HG02759 (cell line): ENCODE measurements at regions not wholly inside any gene's neighbourhood (a gene's known extent, or its start where the extent isn't known, plus 50 kb on each side); places are given as distances from the start of the nearest gene placed in this dataset.
"Not testable (repeated sequence)": the region's sequence is repeated elsewhere in the genome, so short reads cannot be mapped to it uniquely, and the experiment has no call there.

Source experiments
- ATAC-seq: cut with Tn5 transposase; IDR thresholded peaks from one replicate; pipeline ENCODE4 v1.9.1; 2021; ENCODE audit warnings: mild to moderate bottlenecking, moderate library complexity; ENCODE audit not compliant: unreplicated experiment

GRCh38 chr11:29119116-29119515 is 897.7 kb downstream of the KCNA4 start:
- no peak for ATAC-seq

DNA sequence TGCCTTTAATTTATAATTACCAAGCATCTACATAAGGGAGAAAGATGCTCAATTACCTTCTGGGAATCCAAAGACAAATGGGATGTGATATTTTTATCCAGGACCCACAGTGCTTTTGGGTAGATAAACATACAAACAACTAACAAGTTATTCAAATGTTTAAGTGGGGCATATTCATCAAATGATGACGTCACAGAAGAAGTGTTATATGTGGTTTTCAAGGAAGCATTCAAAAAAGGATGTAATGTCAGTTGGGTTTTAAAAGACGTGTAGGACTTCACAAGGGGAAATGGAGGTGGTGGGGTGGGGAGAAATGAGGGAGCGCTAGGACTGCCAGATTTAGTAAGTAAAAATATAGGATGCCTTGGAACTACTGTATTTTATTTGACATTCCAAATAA is 915.9 kb downstream of the KCNA4 start:
- ATAC-seq, result no peak

DNA sequence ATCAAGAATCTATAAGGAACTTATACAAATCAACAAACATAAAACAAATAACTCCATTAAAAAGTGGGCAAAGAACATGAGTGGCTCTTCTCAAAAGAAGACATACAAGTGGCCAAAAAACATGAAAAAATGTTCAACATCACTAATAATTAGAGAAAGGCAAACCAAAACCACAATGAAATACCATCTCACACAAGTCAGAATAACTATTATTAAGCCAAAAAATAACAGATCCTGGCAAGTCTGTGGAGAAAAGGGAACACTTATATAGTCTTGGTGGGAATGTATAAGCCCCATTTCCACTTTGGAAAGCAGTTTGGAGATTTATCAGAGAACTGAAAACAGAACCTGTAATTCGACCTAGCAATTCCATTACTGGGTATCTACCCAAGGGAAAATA is 921.0 kb downstream of the KCNA4 start:
- ATAC-seq, result no peak

- no peak for ATAC-seq
Measured at GRCh38 chr11:29093416-29094120, 923.3 kb downstream of the KCNA4 start.

DNA sequence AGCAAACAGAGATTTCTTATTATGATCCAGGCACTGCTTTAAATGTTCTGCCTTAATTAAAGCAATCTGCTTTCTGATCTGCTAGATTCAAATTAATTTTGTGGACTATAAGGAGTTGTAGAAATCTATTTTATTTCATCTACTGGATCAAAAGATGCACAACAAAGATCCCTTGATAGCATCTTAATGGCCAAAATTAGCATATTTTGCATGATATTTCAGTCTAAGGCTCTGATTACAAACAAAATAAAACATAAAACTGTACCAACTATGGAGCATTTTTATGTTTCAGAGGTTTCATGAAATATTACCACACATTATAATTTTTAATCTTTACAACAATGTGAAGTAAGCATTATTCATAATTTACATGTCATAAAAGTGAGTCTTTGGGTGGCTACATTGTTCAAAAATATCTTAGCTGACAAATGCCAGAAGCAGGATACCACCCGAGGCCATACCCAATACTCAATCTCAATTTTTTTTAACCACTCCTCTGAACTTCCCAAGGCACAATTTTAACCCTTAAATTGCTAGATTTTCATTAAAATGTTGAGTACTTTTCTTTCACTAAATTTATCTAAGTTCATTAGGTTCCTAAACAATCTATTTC is 929.5 kb downstream of the KCNA4 start:
- no peak for ATAC-seq

- ATAC-seq, result no peak
Measured at GRCh38 chr11:29075726-29076125, 941.1 kb downstream of the KCNA4 start.

GRCh38 chr11:29063630-29064361 is 953.0 kb downstream of the KCNA4 start:
- no peak for ATAC-seq

DNA sequence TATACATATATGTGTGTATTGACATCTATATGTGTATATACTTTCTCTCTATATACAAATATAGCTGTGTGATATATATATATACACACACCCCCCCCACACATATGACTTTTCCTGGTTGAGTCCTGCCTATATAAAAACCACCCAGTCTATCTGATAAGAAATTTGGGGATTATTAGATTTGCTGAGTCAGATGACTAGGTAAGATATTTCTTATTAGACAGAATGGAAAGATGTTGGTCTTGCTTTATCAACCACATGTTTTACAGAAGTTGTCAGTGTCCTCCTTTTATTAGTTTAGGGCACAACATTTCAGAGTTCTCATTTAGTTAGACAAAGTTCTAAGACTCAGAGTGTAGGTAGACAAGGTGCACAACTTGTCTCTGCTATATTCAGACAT is 953.3 kb downstream of the METTL15 start:
- ATAC-seq, result no peak

- ATAC-seq, result not testable (repeated sequence)
Measured at GRCh38 chr11:29056487-29056886, 948.3 kb downstream of the METTL15 start.

GRCh38 chr11:29051935-29052334 is 943.7 kb downstream of the METTL15 start:
- no peak for ATAC-seq

DNA sequence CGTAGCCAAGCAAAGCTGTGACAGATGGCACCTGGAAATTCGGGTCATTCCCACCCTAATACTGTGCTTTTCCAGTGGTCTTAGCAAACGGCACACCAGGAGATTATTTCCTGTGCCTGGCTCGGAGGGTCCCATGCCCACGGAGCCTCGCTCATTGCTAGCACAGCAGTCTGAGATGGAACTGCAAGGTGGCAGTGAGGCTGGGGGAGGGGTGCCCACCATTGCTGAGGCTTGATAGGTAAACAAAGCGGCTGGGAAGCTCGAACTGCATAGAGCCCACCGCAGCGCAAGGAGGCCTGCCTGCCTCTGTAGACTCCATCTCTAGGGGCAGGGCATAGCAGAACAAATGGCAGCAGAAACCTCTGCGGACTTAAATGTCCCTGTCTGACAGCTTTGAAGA is 942.8 kb downstream of the METTL15 start:
- not testable (repeated sequence) for ATAC-seq

GRCh38 chr11:29040489-29040888 is 932.3 kb downstream of the METTL15 start:
- no peak for ATAC-seq

DNA sequence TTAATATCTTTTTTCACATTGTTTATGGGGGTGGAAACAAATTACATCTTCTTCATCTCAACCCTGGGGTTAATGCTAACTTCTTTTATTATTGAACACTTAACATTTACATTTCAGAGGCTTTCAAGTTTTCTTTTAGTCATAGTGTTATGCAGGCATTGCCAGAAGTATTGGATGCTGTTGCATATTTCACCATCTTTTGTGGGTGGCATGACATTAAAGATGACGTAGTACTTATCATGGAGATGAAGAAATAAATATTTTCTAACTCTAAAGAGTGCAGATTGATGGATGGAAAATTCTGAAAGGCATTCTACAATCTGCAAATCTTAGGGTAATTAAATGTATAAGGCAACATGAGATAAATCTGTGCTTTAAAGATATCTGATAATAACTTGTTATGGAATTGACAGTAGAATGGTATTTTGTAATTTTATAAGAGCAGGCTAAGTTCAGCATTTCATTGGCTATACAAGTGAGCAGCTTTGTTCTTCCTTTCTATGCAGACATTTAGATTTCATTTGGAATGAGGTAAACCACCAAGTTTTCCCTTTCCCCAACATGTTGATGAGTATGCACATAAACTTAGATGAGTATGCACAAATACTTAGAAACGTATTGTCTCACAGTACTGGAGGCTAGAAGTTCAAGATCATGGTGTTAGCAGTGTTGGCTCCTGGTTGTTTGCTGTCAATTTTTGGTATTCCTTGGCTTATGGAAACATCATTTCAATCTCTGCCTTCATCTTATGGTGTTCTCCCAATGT is 924.4 kb downstream of the METTL15 start:
- no peak for ATAC-seq

- no peak for ATAC-seq
Measured at GRCh38 chr11:29029452-29029851, 921.3 kb downstream of the METTL15 start.

DNA sequence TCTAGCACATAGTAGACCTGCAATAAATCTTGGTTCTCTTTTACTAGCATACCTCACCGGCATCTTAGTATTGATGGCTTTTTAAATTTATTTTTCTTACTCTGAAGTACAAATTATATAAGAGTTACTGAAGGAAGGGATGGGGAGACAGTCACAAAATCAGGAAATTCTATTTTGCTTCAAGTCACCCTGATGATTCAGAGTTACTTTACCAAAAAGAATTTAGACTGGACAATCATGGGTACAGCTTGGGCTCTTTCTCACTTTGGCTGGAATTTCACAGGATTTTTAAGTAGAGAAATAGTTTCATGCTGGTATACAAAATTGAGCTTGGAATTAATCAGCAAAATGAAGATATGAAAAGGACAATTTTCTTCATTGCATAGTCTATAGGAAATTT is 919.2 kb downstream of the METTL15 start:
- ATAC-seq, result no peak

GRCh38 chr11:29026286-29026685 is 918.1 kb downstream of the METTL15 start:
- ATAC-seq, result no peak

- ATAC-seq, result no peak
Measured at GRCh38 chr11:29025001-29025400, 916.8 kb downstream of the METTL15 start.

- no peak for ATAC-seq
Measured at GRCh38 chr11:29024386-29024785, 916.2 kb downstream of the METTL15 start.

DNA sequence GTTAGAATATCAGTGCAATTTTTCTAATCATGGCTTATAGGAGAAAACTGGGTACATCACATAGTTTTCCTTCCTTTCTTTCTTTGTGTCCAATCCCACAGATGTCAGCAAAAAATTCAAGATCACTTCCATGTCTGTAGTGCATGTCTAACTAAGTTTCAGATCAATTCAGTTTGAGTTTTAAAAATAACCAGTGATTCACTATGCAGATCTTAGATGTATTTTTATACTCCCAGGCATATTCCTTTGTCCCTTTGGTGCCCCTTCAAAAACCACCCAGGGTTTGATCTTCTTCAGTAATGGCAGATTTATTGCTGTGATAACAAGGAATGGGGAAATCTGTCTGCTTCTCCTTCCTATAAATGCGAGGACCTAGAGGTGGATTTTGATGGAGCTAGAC is 915.6 kb downstream of the METTL15 start:
- no peak for ATAC-seq

- no peak for ATAC-seq
Measured at GRCh38 chr11:29022676-29023075, 914.5 kb downstream of the METTL15 start.

DNA sequence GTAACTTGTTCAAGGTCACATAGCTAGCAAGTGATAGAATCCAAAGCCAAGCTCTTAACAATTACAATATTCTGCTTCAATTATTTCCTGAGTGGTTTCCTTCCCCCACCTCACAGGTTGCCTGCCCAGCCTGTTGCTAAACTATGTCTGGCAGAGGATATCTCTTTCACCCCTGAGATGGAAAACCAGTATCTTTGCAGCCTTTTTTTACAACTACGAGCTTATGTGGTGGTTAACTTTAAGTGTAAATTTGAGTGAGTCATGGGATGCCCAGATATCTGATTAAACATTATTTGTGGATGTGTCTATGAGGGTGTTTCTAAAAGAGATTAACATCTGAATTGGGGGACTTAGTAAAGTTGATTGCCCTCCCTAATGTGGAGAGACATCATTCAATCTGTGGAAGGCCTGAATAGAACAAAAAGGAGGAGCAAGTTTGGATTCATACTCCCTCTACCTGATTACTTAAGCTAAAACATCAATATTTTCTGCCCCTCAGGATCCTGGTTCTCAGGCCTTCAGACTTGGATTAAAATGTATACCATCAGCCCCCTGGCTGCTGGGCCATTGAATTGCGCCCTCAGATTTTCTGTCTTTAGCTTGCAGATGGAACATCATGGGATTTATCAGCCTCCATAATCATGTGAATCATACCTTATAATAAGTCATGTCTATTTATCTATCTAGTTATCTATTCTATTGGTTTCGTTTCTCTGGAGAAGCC is 911.9 kb downstream of the METTL15 start:
- ATAC-seq, result no peak
